Cerebellar cortex (tissue), 1 donor: ENCODE measurements at regions not wholly inside any gene's neighbourhood (a gene's known extent, or its start where the extent isn't known, plus 50 kb on each side); places are given as distances from the start of the nearest gene placed in this dataset.

Experiments
- DNase-seq: peaks from one replicate; pipeline ENCODE4 v3.0.0-alpha.2; 2015; ENCODE audit warnings: low spot score

DNA sequence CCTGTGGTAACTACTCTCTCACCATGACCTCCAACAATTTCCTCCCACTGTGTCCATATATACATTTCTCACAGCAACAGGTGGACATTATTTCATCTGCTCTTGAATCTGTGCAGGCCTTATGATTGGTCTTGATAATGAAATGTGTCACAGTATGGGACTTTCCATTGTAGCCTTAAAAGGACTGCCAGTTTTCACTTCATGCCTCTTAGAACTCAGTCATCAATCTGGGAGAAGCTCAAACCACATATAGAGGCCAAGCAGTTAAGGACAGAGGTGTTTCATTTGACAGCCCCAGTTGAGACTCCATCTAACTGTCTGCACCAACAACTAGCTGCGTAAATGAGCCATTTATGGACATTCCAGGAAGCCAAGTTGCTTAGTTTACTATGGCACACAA is 1534.8 kb downstream of the ARAP2 start:
- no peak for DNase-seq

DNA sequence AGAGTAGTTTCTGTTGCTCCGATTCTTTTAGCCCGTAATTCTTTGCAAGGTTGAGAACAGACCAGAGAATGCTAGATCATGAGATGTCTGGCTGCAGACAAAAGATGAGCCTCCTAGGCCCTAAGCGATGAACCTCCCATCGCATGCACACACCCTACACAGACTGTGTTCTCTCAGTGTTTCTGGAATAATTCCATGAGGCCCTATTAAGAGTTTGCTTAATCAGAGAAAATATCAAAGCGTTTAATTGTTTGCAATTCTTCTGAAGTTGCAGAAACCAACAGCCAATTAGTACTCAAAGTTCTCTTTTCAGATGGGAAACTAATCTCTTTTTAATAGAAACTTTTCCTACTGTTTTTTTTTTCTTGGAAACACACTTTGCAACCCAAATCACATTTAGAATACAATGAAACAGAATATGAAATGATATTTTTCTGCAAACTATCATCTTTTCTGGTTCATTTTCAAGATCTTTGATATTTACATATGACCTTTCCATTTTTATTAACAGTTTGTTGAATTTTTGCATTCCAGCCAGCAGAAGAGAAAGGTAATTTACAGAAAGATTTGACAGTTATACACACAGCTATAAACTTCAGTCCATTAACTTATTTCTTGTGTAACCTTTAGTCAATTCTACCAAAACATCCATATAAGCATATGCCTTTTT is 1525.6 kb downstream of the ARAP2 start:
- no peak for DNase-seq

DNA sequence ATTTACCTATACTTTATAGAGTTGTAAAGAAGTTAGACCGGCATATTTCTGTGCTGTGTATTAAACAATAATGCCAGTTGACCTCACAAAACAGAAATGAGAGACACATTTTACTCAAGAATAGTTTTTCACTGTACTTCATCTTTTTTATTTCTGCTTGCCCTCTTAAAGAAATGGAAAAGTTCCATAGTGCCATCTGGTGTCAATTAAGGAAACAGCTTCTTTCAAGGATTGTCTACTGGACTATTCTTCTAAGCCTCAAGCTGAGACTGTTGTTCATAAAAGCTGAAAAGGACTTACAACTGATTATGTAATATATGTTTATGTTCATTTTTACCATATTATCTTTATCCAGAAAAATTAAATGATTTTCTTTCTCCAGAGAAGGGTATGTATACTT is 1523.7 kb downstream of the ARAP2 start:
- DNase-seq: peak; percentile 33

DNA sequence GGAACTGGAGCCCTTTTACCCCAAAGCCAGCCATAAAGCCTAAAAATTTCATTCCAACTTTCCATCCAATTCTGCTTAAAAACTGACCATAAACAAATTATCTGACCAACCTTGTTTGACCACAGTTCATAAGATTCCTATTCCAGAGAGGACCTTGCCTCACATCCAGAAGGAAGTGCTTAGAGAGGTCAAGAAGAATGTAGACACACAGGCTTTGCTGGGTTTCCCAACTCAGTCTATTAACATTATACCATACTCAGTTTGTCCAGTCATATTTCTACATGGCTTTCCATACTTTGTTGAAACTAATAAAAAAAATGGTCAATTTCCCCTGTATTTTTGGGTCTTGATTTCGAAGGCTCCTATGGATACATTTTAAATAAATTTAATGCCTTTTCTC is 1522.5 kb downstream of the ARAP2 start:
- no peak for DNase-seq

DNA sequence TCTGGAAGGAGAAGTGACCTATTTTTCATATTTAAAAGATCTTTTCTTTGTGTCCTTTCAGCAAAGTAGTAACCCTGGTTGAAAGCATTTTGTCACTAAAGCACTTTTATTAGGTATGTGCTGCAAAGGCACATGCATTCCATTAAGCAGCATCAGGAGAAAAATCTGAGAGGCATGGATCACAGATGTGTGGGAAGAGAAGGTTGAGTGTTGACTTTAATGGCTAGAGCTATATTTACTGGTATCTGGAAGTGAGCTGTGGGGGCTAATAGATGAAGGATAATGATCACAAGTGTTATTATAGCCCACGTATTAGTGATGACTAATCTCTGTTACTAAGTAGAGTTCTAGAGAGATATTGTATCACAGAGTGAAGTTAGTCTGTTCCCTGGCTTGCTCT is 1520.7 kb downstream of the ARAP2 start:
- DNase-seq: no peak

DNA sequence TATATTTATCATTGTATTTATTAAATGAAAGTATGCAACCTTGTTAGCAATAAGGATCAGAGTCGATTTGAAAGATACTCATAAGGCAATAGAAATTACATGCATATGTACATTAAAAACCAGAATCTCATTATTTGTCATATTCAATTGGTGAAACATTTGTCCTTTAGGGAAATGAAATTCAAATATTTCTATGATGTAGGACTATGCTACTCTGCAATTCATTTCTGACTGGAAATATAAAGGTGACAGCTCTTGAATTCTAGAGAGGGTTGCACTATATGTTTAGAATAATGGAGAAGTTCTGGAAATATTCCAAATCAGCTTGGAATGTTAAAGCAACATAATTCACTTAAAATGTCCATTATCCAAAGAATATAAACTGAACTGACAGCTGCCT is 1519.8 kb downstream of the ARAP2 start:
- DNase-seq: no peak

DNA sequence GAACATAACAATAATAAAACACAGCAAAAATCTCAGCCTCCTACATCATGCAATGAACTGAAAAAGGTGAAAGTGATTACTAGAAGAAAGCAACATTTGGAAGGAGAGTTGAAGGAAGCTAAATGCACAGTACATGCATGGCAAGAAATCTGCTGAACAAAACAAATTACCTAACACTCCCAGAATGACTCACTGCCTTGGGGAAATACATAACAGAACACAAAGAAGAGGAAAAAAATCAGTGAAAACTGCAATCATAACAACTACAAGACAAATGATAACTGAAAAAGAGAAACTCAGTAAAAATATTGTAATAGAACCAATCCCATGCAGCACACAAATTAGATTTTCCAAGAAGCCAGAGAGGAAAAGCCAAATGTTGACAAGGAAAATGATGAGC is 1513.2 kb downstream of the ARAP2 start:
- no peak for DNase-seq

DNA sequence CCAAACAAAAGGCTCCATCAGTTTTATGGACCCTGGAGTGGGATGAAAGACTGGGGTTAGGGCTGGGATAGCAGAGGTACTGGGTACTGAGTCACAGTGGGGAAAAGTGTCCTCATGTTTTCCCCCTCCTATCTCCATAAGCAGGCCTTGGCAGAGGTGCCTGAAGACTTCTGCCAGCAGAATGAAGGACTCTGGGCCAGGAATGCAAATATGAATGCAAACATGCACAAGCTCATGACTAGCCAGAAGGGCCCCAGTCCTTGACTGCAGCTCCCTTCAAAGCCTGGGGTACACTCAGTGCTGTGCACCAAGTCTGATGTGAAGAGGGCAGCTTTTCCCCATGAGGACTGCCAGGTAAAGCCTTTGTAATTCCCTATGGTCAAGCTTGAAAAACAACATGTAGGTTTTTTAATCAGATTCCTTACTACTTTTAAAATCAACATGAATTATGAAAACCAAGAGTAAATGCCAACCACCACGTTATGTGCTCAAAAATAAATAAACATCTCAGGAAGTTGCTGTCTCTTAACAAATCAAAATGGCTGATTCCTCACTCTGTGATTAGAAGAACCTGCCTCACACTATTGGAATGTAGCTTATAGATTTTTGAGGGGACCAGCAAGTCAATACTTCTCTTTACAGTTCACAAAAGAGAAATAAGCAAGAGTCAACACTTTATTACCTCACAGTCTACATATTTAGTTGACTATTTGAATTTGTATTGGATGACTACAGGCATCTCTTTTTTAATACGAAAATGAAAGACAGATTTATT is 1512.0 kb downstream of the ARAP2 start:
- peak; percentile 4 for DNase-seq

DNA sequence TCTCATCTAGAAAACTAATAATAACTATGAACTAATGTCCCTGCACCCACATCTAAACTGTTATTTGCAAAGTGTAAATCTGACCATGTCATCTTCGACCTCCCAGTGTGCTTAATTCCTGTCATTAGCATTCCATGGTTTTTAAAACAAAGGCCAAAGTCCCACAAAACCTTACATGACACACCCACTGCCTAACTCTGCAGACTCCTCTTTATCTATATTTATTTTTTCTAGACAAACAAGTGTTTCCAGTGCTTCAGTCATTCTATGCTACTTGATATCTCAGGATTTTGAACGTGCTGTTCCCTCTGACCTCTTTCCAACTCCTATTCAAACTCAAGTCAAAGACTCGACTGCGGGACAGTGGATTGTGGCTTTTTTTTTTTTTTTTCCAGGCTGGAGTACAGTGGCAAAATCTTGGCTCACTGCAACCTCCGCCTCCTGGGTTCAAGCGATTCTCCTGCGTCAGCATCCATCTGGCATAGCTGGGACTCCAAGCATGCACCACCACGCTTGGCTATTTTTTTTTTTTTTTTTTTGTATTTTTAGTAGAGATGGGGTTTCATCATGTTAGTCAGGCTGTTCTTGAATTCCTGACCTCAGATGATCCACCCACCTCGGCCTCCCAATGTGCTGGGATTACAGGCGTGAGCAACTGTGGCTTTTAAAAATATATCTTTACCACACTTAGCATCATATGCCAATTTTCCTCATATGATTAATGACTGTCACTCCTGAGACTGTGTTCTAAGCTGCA is 1511.0 kb downstream of the ARAP2 start:
- peak; percentile 45 for DNase-seq

DNA sequence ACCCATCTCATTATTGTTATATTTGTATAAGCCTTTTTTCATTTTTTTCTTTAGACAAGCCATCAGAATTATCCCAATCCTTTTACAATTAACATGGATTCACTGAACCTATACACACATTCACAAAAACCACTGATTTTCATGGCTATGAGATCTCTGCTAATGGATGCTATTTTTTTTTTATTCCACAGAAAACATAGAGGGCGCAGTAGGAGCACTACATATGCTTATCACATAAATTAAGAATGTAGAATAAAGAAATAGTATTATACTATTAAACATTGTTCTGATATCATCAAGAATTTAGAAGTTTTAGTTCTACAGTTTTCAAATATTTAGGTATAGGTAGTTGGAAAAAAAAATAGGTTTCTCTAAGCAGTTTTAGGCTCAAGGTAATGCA is 1477.4 kb downstream of the ARAP2 start:
- no peak for DNase-seq

DNA sequence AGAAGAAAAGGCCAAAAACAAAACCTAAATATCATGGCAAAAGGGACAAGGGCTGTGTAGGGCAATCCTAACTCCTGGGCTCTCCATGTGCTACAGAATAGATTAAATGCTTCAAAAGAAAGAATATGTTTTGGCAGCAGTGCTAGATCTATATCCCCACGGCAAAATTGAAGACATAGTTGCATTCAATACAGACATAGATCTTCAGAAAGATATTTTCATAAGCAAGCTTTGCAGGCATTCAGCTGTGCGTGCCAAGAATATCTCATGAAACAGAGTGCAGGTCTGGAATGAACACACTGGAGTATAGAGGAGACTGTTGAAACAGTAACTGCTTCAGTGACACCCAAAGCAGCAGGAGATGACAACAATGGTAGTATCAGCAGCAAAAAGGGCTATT is 1476.9 kb downstream of the ARAP2 start:
- peak; percentile 23 for DNase-seq

DNA sequence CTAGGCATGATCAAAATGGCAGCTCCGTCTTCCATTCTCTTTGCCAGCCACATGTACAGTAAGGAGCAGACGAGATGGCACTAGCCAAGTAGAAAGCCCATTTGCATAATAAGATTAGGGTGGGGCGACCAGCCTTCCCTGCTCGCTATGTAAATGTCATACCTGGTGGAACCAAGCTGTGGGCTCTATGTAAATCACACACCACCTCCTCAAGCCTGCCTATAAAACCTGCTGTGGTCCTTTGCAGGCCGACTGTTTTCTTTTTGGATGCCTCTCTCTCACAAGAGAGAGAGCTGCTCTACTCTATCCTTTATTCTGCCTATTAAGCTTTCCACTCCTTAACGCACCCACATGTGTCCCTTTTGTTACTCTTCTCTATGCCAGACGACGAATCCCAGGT is 1472.7 kb downstream of the ARAP2 start:
- DNase-seq: no peak

DNA sequence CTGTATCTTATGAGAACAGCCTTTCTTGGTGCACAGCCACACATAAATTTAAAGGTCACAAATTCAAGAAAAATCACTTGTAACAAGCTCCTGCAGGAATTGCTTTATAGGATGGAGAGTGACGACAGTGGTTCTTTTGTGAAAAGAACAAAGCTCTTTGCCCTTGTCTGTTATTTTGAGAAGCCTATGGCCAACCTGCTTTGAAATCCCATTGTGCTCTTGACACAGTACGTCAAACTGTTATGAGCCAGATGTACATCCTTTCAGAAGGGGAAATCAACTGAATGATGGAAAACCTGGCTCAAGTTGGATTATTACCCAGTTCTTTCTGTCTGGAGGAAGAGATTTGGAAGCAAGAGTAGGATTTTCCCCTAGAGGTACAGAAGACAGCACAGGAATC is 1454.2 kb downstream of the ARAP2 start:
- no peak for DNase-seq

DNA sequence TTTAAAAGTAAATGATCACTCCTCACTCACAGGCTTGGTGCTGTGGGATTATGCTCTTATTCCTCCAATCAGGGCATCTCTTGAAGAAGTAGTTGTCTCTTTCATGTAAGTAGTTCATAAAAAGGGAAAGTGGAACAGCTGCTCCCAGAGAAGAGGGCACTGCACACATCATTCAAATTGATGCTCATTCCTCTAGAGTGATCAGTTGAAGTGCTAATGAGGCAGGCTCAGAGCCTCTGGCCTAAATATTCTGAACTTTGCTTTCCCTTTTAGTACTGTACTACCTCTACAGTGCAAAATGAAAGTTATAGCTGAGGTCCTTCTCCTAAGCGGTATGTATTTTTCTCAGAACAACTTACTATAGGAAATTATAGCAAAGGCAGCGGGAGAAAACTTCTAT is 1453.1 kb downstream of the ARAP2 start:
- DNase-seq: no peak

DNA sequence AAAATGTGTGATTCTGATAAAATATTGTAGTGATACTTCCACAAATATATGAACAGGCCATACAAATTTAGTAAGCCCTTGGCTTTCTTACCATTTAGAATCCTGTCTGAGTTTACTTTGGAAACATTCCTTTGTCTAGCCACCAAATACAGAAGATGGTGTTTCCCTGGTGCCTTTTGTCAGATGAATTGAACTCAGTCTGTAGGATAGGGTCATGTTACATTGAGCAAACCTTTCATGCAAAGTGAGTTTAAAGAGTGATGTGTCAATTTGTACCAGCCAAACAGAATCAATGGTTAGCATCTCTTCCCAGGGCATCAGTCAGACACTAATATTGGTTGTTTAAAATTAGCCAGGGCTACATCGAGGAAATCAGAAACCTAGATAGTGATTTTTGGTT is 1443.4 kb downstream of the ARAP2 start:
- DNase-seq: no peak

DNA sequence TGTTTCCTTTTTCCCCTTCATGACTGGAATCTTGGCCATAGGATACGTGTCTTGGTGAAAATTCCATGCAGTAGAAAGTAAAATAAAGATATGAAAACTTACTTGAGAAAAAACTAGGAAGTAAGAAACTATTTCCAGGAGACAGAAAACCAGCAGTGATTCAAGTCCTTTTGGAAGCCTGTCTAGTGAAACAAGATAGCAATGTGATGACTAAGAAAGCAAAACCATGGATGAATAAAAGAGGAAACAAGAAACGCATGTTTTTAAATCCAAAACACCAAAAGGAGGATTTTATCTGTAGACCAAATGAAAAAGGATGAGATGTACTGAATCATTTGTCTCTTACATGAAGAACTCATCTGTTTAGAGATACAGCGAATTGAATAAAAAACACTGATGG is 1430.0 kb downstream of the ARAP2 start:
- DNase-seq: no peak

DNA sequence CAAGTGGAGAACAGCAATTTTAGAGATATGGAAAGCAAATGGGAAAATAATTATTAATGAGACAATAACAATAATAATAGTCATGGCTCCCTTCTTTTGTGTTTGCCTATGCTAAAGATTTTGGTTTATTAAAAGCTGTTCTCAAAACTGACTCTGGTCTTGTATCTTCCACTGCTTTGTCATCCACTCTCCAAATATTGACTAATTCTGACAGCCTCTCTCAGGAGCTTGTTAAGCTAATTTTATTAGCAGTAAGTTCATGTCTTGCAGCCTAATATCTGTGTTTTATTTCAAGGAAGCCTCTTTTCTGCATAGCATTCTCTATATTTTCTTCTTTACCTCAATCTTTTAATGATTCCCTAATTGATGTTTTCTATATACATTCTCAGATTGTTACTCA is 1419.8 kb downstream of the ARAP2 start:
- no peak for DNase-seq

DNA sequence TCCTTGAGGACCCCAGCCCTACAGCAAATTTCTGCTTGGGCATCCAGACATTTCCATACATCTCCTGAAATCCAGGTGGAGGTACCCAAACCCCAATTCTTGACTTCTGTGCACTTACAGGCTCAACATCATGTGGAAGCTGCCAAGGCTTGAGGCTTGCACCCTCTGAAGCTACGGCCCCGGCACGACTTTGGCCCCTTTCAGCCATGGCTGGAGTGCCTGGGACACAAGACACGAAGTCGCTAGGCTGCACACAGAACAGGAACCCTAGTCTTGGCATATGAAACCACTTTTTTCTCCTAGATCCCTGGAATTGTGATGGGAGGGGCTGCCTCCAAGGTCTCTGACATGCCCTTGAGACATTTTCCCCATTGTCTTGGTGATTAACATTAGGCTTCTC is 1417.7 kb downstream of the ARAP2 start:
- DNase-seq: no peak

DNA sequence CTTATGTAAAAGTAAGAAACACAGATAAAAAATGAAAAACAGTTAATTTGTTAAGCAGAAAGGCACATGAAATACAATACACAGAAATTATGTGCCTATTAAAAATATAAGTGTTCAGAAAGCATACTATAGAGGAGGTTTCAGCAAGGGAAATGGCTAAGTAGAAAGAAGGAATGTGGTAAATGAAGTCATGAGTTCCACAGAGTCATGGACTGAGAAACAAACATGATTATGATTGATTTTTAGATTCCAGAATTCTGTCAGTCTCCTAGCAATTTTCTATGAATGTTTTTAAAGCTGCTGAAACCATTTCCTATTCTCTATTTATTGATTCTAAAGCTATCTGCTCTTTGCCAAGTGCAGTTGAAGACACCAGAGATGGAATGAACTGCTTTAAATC is 1398.4 kb downstream of the ARAP2 start:
- no peak for DNase-seq

DNA sequence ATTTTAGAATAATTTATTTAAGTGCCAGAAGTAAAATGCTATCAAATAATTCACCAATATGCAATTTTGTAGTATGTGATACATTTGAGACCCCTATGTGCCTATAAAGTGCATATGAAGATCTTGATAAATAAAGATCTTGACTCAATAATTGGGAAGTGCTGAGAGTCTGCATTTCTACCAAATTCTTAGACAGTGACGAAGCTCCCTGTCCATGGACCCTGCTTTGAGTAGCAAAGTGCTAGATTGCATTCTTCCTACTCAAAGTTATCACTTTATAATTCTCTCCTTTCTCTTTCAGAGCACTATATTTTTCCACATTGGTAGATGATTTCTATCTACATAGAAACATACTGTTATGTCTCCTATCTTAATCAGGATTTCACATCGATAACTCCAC is 1393.9 kb downstream of the ARAP2 start:
- DNase-seq: no peak

DNA sequence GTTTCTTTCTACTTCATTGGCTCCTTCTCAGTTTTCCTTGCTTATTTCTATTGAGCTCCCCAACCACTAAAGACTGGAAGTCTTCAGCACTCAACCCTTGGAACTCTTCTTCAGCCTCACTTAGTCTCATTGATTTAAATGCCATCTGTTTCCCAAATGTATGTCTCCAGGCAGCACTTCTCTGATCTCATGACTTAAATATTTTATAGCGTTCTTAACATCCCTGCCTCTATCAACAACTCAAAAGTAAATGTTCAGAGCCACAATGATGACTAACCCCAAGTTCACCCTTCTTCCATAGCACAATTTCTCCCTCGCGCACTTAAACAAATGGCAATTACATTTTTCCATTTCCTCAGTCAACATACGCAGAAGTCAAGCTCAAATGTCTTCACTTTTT is 1393.3 kb downstream of the ARAP2 start:
- DNase-seq: no peak

DNA sequence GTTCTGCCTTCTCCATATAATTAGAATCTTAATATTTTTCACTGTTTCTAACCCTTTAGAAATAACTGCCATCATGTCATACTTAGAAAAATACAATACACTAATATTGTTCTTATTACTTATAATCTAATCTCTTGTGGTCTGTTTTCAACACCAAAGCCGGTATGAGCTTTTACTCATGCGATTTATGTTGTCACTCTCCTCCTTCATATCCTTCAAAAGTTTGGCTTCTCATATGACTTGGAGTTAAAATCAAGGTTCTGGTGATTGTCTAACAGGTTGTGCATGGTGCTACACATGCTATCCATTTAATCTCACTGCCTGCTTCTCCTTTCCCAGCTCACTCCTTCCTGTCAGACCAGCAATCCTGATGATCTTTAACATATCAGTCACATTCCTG is 1392.9 kb downstream of the ARAP2 start:
- no peak for DNase-seq

DNA sequence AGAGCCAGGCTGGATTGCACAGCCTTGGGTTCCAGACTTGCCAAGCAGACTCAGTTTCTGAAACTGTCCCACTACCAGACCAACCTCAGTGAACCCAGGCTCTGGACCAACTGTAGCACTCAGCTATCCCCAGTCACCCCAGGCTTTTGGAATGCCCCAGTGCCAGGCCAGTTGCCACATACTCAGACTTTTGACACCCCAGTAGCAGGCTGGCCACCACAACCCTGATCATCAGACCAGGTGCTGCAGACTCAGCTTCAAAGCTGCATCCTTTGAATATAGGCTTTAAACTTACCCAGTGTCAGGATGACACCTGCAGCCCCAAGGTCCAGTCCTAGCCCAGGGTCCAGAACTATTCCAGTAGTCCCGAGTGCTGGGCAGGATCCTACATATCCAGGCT is 1389.9 kb downstream of the ARAP2 start:
- no peak for DNase-seq
